Islet precursor cell (in vitro differentiated cells): ENCODE measurements at regions not wholly inside any gene's neighbourhood (a gene's known extent, or its start where the extent isn't known, plus 50 kb on each side); places are given as distances from the start of the nearest gene placed in this dataset.

Source experiments
- DNase-seq: peaks from one replicate; pipeline ENCODE4 v3.0.0-alpha.2; 2018

DNA sequence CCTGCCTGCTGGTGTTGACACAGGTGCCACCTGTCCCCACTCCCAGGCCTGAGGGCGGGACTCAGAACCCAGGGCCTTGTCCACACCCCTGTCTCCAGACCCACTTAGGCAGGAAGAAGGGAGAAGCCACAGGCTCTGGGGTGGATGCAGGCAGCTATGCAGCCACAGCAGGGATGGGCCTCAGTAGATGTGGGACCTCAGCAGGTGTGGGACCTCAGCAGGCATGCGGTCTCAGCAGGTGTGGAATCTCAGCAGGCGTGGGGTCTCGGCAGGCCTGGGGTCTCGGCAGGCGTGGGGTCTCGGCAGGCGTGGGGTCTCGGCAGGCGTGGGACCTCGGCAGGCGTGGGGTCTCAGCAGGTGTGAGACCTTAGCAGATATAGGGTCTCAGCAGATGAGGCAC lies 118.0 kb upstream of the PITRM1 start:
- DNase-seq, result peak; percentile 35

DNA sequence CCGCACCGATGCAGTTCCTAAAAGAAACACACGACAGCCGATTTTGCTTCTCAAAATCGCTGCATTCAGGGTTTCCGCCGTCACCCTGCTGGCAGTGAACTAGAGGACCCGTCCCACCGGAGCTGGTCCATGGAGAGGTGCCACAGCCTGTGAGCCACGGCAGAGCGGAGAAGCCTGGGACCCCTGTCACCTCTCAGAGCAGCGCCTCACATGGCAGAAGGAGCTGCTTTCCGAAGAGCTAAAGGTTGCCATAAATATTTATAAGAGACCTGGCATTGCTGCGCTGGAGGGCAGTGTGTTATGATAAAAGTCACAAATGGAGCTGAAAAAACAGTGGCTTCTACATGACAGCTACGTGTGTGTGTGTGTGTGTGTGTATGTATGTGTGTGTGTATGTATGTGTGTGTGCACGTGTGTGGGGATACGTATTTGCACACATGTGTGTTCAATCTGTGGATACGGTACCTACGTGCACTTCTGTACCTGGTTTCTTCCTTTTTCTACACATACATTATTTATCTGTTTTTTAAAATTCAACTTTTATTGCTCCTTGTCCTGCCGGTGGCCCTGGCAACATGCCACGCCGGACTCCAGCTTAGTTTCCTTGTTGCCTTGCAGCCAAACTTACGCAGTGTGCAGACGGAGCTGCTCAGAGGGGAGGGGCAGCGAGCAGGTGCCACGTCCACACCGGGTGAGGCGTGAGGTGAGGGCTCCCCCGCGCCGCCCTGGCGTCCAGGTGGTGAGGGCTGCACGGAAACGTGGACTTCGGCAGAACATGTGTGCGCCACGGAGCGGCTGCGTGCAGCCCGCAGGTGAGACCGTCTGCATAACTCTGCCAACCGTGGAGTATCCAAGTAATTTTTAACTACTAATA lies 115.2 kb upstream of the PITRM1 start:
- DNase-seq, result peak; percentile 45

DNA sequence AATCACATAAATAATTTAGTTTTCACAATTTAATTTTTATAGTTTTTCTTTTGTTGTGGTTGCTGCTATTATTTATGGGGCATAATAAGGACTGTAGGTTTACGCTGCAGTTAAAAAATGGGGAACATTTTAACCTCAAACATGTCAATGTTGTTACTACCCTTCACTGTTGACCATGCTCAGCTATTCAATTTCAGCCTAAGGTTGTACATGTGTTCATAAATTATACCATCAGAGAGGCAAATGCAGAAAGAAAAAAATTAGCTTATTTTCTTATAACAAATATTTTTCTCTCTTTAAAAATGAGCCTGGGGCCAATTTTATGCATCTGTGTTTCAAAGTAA lies 110.1 kb upstream of the PITRM1 start:
- no peak for DNase-seq

DNA sequence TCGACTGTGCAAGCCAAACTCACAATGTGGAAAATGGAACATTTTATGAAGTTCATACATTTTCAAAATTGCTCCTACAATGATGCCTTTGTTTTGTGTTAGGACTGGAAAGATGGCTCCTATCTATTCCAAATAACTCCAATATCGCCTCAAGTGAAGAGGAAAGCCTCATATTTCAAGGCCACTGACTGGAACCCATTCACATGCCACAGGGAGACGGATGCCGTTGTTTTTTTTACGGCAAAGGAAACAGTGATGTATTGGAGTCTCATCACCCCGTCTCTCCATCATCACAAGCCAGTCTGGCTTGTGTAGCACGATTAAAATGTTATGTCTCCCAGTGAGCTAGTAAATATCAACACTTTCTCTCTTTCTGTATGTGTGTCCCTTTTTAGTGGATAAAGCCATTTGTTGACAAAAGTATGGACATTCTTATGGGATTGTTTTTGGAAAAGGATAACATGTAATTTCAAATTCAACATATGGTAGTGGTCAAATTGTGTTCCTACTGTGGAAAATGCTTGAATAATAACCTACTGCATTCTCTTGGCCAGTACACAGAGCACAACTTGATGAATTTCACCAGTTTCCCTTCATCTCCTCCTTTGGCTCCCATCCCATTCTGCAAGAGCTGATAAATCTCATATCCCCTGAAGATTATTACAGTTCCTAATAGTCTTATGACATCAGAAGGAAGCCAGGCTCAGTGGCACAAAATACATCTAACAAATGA lies 109.5 kb upstream of the PITRM1 start:
- DNase-seq, result peak; percentile 12

DNA sequence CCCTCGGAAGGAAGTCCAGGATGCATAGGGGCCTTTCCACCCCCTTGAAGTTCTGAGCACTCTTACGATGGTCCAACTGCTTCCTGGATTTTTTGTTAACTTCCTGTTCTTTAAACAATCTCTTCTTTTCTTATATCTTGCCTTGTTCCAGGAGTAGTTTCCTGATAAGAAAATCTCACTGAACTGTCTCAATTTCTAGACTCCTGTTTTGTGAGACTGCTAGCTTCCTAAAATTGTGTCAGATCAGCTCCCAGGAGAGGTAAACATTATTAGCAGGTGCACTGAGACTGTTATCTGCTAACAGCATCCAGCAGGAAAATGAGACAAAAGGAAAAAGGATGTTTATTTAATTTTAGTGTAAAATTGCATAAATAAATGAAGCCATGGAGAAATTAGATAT lies 106.2 kb upstream of the PITRM1 start:
- DNase-seq, result no peak

DNA sequence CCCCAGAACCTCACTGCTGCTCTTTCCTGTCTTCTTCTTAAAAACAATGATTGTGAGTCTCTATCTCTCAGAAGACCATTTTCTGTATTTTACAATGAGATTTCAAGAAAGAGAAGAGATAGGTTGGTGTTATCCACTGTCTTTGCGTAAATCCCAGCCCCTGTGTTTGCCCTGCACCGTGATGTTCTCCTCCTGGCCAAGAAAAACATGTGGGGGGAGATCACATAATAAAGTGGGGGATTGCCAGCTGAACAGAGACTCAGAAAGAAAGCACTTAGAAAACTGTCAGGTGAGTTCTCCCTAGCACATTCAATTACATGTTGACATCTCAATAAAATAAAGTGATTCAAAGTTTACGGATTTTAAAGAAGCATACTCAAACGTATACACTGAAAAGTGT lies 105.0 kb upstream of the PITRM1 start:
- peak; percentile 12 for DNase-seq

DNA sequence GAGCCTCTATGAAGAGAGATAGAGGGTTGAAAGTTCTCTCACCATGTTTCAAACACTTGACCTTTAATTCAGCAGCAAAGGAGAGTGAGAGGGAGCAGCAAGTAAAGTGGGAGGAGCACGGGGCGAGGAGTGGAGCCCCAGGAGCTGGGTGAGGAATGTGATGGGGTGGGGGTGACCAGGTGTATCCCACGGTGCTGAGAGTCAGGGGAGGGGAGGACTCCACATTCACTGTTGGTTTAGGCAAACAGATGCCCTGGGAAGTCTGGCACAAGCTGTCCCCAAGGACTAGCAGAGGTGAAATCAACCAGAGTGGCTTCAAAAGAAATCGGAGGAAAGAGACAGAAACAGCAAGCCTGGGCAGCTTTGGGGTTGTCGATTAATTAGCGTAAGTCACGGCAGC lies 101.8 kb upstream of the PITRM1 start:
- DNase-seq, result no peak

DNA sequence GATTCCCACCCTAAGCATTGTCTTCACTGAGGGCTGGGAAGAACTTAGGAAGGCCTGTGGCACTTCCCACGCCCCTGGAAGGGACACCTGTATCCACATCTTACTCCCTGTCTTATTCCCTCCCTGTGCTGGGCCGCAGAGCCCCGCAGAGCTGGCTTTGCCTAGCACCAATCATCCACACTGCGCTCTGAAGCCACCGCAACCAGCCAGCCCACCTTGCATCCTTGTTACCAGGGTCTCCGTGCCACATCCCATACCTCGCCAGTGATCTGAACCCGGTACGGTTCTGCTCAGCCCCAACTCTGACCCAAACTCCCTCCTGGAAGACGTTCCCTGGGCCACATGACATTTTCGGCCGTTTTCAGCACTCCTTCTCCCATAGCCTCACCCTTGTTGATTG lies 101.4 kb upstream of the PITRM1 start:
- DNase-seq, result no peak

DNA sequence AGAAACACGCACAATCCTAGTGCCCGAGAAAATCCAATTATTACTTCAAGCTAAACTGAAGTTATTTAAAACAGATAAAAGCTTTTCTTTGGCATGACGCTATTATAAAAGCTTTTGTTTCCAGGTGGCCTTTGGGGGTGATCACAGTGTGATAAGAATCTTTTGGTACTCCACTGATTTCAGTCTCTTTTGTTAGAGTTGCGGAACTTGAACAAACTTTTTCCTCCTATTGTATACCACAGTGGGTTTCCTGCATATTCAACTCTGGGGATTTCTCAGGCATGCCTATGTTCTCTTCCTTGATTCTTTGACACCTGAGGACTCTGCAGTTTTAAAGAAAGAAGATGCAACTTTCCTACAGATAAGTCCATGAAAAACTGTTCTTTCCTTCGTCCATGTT lies 99.7 kb upstream of the PITRM1 start:
- DNase-seq, result peak; percentile 23

DNA sequence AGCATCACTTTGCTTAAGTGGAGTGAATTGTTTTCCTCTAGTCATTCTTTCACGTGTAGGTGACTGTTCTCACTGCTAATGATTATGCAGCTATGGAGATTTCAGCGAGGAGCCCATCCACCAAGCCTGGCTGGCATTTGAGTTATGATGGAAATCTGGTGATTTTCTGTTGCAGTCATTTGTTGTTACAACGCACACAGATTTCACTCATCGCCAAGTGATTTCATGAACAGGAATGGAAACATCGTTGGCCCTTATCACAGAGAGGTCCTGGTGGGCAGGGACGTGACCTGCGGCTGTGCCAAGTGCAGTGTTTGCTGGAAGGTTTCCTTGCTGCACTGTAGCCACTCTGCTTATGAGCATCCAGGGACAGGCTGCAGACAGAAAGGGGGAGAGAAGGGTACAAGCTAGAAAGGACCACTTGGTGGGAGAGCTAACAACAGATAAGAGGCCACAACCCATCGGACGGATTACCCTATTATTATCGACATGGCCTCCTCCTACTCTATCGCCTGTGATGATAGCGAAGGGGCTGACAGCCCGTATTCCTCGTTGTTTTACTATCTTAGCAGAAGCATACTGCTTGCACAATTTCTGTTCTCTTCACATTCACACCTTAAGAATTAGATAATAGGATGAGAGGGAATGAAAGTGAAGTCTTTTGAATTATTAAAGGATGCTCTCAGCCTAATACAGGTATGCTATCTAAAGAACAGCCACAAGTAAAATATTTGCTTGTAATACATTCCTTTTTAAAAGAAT lies 99.0 kb upstream of the PITRM1 start:
- peak; percentile 41 for DNase-seq

DNA sequence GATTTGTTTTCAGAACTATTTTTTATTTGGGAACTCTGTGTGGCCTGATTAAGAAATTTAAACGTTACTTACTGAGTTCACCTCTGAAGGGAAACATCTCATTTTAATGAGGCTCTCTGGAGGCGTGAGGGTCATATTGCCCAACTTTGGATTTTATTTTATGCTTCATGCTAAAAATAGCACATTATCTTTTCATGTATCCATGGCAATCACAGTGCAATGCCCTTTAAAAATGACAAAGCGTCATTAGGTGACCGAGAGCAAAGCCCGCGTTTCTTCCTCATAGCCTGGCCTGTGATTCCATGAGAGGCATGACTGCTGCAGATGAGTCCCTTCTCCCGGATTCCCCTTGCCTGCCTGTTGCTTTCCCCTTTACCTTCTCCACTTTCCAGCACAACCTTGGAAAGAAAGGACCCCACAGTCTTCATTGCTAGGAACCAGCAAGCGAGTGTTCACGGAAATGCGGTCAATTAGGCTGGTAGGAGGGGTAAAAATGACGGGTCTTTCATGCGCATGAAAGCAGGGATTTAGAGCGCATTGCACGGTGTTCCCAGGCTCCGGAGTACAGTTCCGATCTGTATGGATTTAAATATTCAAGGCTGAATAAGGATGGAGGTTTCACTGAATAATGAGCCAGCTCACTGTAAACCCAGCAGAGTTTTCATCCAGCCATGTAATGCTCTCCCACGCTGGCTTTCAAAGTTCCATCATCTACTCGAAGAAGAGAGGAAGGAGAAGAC lies 98.2 kb upstream of the PITRM1 start:
- peak; percentile 30 for DNase-seq

DNA sequence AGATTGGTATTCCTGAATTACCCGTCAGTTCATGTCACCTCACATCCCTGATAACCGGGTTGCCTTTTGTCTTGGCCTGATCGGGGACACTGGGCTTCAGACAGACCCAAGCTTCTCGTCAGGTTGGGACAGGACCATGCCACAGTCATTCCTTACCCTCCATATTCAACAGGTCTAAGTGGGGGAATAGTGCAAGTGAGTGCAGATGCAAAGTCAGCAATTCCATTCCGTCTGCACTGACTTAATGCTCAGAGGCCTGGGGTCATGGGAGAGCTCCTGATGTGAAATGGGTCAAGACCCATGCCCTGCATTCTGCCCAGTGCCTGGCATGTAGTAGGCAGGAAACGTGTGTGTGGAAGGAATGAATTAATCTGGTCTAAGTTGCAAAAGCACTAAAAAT lies 95.4 kb upstream of the PITRM1 start:
- peak; percentile 28 for DNase-seq

DNA sequence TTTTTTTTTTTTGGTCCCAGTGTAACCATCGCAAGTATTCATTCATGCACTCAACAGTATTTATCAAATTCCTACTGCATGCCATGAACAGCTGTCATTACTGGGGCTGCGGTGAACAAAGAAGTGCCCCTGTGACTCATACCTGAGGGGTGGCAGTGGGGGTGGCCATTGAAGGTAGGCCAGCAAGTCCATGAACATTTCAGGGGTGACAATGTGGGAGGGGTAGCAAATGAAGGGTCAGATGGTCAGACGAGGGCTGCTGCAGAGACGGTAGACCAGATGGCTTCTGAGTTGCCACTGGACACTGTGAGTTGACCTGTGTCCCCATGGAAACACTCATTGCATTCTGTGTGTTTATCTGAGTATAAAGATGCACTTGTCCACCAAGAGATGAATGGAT lies 92.5 kb upstream of the PITRM1 start:
- DNase-seq, result no peak

DNA sequence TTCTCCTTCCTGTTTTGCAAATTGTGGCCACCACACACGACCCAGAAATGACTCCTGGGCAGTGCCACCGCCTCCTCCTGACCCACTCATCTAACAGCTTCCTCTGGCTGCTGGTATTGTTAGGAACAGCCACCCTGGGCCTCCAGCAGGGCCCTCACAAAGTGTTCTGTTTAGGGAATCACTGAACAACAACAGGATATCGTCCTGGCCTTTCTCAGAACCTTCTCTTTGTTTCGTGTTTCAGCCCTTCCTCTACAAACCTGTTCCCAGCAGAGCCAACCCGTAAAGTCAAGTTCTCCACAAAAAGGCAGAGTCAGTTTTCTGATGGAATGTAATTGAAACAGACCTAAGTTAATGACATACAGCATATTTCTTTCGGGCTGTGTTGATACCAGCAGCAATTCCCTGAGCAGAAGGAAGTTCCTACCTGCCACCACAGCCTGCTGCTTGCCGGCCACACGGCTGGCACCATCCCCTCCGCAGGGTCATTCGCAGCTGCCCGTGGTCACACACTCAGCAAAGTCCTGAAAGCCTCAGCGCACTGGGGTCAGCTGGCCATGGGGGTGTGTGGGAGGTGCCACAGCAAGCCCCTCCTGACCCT lies 91.7 kb upstream of the PITRM1 start:
- DNase-seq, result no peak

DNA sequence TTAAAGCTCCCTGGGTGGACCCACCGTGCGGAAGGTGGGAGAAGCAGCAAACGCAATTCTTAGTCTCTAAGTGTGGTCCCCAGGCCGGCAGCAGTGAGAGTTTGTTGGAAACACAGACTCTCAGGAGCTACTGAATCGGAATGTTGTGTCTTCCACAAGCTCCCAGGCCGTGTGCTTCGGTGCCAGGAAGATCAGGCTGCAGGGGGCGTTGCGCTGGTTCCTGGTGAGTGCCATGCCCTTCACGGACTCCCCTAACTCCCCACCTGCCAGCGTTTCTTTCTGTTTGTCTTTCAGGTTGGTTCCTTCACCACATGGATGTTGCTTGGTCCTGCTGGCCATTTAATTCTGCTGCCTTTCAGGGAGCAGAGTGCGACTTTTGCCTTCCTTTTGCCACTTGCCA lies 91.2 kb upstream of the PITRM1 start:
- DNase-seq, result no peak

DNA sequence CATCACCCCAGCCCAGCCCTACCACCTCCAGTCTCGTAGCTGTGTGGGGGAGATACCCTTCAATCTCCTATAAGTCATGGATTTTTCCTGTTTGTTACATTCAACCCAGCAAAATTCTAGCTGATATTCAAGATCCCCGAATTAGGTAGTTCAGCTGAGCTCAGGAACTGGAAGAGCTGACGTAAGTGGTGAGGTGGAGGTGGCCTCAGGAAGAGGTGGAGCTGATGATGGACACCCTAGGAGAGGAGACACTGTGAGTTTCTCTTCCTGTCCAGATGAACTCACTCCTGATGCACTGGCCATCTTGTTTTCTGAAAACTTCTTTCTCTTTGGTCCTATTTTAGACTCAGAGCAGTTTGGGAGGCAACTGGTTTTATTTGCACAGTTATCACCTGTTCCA lies 90.5 kb upstream of the PITRM1 start:
- DNase-seq, result no peak

DNA sequence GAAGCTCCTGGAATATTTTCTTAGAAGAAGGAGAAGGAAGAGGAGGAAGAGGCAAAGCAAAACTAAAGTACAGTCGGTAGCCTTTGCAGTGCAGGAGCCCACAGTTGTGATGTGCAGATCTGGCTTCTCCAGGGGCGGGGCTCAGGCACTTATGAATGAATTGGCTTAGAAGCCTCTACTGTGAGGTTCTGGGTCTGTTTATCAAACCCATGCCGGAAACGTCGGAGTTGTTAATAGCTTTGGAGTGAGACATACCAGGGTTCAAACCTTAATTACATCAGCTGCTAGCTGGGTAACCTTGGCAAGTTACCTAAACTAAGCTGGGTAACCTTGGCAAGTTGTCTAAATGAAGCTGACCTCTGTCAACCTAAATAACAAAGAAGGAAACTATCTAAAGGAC lies 89.3 kb upstream of the PITRM1 start:
- no peak for DNase-seq

DNA sequence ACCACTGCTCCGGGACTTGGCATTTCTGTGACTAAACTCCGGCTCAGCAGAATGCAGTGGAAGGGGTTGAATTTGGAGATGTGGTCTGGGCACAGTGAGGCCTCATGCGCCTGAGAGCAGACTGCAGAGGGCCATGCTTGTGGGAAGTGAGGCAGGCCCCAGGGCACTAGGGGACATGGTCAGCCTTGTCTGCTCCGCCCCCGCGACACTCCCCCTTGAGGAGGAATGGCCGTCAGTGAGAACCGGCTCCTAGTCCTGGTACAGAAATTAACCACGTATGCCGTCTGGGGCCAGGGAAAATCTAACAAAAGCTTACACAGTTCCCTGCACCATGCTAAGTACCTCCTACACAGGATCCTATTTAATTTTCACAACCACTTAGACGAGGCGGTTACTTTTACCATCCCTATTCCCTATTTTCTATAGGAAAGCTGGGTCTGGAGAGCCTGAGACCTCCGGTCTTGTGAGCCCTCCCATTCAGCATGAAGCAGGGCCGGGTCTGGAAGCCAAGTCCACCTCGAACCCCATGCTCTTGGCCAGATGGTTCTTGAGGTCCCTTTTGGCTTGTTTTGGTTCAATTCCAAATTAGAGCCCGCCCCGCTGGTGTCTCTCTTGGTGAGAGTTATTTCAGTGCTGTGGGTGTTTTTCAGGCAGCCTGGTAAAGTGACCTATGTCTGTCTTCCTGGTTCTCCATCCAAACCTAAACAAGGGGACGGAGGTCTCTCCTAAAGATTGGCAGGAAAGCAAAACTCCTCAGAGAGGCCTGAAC lies 87.7 kb upstream of the PITRM1 start:
- no peak for DNase-seq

DNA sequence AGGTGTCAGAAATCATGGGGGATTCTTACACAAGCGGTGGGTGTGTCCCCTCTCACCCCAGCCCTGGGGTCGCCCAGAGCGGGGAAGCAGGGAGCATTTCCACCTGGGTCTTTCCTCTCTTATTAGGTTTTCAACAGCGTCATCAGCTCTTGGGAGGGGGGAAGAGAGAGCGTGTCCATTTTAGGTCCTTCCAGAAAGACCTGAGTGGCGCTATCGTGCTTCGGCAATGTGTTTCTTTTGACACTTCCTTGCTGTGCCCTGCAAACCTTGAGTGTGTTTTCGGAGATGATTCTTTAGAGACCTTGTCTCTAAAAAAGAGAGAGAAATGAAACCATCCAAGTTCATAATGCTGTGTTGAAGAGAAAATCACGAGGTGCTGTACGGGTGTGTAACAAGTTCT lies 86.9 kb upstream of the PITRM1 start:
- DNase-seq, result no peak

DNA sequence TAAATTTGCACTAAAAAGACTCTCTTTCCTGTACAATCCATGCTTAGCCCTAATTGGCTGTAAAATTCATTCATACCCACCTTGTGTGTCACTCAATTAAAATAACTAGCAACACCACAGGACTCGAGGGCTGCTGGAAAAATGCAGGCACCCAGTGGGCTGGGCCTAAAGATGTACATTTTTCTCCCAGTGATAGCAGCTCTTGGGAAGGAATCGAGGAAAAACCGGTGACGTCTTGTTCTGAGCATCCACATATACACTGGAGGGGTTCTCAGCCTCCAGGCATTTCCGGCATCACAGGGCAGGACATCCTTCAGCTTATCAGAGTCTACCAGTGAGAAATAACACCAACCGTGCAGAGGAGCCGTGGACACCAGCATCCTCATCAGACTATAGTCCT lies 85.8 kb upstream of the PITRM1 start:
- no peak for DNase-seq

DNA sequence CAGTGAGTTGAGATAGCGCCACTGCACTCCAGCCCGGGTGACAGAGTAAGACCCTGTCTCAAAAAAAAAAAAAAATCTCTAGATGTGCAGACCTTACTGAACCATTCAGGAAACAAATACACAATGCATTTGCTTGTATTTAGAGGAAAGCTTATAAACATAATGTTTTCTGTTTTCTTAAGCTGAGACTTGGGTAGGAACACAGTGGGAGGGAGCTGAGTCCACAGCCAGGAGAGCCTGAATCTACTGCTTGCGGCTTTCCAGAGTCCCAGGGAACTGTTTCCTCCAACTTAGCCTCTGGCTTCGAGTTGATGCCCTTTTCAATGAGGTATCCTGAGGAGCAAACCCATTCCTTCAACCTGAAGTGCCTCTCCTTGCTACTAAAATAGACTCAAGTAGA lies 83.0 kb upstream of the PITRM1 start:
- no peak for DNase-seq

DNA sequence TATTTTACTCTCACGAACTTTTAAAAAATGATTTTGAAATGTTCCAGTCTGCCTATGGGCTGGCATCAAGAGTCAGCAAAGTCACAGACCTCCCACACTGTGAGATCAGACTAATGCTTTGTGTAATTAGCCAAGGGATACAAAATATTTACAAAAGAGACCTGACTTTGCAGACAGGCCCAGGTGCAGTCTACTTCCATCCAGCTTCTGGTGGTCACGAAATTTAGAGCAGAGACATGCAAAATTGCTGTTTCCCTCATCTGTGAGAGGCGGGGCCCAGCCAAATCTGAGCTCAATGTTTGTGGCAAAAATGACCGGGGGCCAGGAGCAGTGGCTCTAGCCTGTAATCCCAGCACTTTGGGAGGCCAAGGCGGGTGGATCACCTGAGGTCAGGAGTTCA lies 82.5 kb upstream of the PITRM1 start:
- no peak for DNase-seq
